PC-9 (cell line): ENCODE measurements at regions not wholly inside any gene's neighbourhood (a gene's known extent, or its start where the extent isn't known, plus 50 kb on each side); places are given as distances from the start of the nearest gene placed in this dataset.

Experiments used
- BruUV-seq: library from RNA; stranded (reverse); fragments of 400-500 nt; replicated peaks from 2 replicates; lab custom pipeline; 2021; lab: Mats Ljungman, UMichigan
- CTCF ChIA-PET: fragments of 300-600 bp; sonication (Branson Sonifier 250); formaldehyde crosslinking; loops from one replicate; lab custom pipeline; 2022; ENCODE audit warnings: antibody characterized with exemption; lab: Charles Lee
- POLR2A ChIA-PET: fragments of 300-600 bp; sonication (Branson Sonifier 250); formaldehyde crosslinking; loops from one replicate; lab custom pipeline; 2022; ENCODE audit warnings: antibody characterized with exemption; ENCODE audit not compliant: unreplicated experiment; lab: Charles Lee
- DNase-seq, 2 experiments: peaks; one replicate each; pipeline versions ENCODE4 v3.0.0 to v3.0.0-alpha.2; 2015 to 2022; ENCODE audit warnings: mixed read lengths in 1 of 2
- H2AFZ ChIP-seq: fragments of 200-600 bp; sonication (generic); 2 replicates; pipeline ENCODE4 v1.8.1; 2017; ENCODE audit warnings: antibody characterized with exemption
- H3F3A ChIP-seq: fragments of 200-600 bp; sonication (generic); 2 replicates; pipeline ENCODE4 v1.8.1; 2017; ENCODE audit warnings: antibody characterized with exemption, mild to moderate bottlenecking, low read depth; ENCODE audit not compliant: insufficient read depth
- H3K27ac ChIP-seq: fragments of 200-600 bp; sonication (generic); 2 replicates; pipeline ENCODE4 v1.6.1; 2016; ENCODE audit warnings: mixed run types
- H3K27me3 ChIP-seq: fragments of 200-600 bp; sonication (generic); 2 replicates; pipeline ENCODE4 v1.6.1; 2016; ENCODE audit warnings: low read depth, mixed run types; ENCODE audit not compliant: insufficient read depth
- H3K36me3 ChIP-seq: fragments of 200-600 bp; sonication (generic); 2 replicates; pipeline ENCODE4 v1.6.1; 2016; ENCODE audit warnings: low read depth, mixed run types
- H3K4me1 ChIP-seq: fragments of 200-600 bp; sonication (generic); replicated peaks from 2 replicates; pipeline ENCODE4 v1.6.1; 2016; ENCODE audit warnings: mixed run types; ENCODE audit not compliant: insufficient read depth
- H3K4me2 ChIP-seq: fragments of 200-600 bp; sonication (generic); 2 replicates; pipeline ENCODE4 v1.6.1; 2017; ENCODE audit warnings: mixed run types
- H3K4me3 ChIP-seq: fragments of 200-600 bp; sonication (generic); 2 replicates; pipeline ENCODE4 v1.6.1; 2016; ENCODE audit warnings: mixed run types
- H3K79me2 ChIP-seq: fragments of 200-600 bp; sonication (generic); 2 replicates; pipeline ENCODE4 v1.6.1; 2017; ENCODE audit warnings: low read depth, mixed run types
- H3K9me2 ChIP-seq: fragments of 200-600 bp; sonication (generic); 2 replicates; pipeline ENCODE4 v1.8.1; 2017; ENCODE audit warnings: mild to moderate bottlenecking; ENCODE audit not compliant: insufficient read depth
- H3K9me3 ChIP-seq: fragments of 200-600 bp; sonication (generic); 2 replicates; pipeline ENCODE4 v1.8.1; 2016; ENCODE audit warnings: low read depth; ENCODE audit not compliant: insufficient read depth
- H4K20me1 ChIP-seq: fragments of 200-600 bp; sonication (generic); 2 replicates; pipeline ENCODE4 v1.8.1; 2017; ENCODE audit not compliant: insufficient read depth
- CTCF ChIP-seq: fragments of 200-600 bp; sonication (generic); conservative IDR thresholded peaks from 2 replicates; pipeline ENCODE4 v1.6.1; 2017; ENCODE audit warnings: mixed run types, antibody characterized with exemption, mild to moderate bottlenecking, moderate library complexity
- EZH2 ChIP-seq: fragments of 200-600 bp; sonication (generic); IDR thresholded peaks from 2 replicates; pipeline ENCODE4 v1.8.0; 2017; ENCODE audit warnings: antibody characterized with exemption, low read depth
- intact Hi-C: fragments of 100-400 bp; cut with micrococcal nuclease; formaldehyde crosslinking; loops from one replicate; pipeline ENCODE4 v1.10.0; 2022; ENCODE audit not compliant: unreplicated experiment

- H4K20me1 ChIP-seq, result peaks cover 5% of the 10 kb centered on the region; the same call in 1 of the 2 replicates
- H3K4me1 ChIP-seq, result peaks cover 13% of the 10 kb centered on the region
- no peak for TF ChIP-seq EZH2
- no peak overlapping the region for H3K27ac ChIP-seq
- ChIA-PET CTCF (interaction anchor here (0.7 kb wide), 1 partner anchor 106 kb away, joined by 3 read pairs; no protein-coding TSS in a partner anchor), POLR2A (interaction anchor here (0.5 kb wide), 1 partner anchor 32 kb away, joined by 4 read pairs; no protein-coding TSS in a partner anchor)
- H3K4me2 ChIP-seq, result no peak overlapping the region
- DNase-seq, result no peak
- H3K9me3 ChIP-seq, result no peaks in the 10 kb centered on the region
- H3K27me3 ChIP-seq, result no peaks in the 10 kb centered on the region
- no peak overlapping the region for H3K4me3 ChIP-seq
- intact Hi-C loops, result no loop called here
- peaks cover 48% of the 10 kb centered on the region for H3F3A ChIP-seq
- H3K9me2 ChIP-seq, result no peaks in the 10 kb centered on the region
- BruUV-seq, result no TSS peak
- no peak overlapping the region for H2AFZ ChIP-seq
- peaks cover 40% of the 10 kb centered on the region for H3K36me3 ChIP-seq
- peaks cover 44% of the 10 kb centered on the region for H3K79me2 ChIP-seq
These were observed 232.4 kb upstream of the KLF14 start for GRCh38 chr7:130966246-130967009.

GRCh38 chr7:130970196-130970595 lies 236.2 kb upstream of the KLF14 start:
- H3F3A ChIP-seq, result peaks cover 22% of the 10 kb centered on the region; the same call in 1 of the 2 replicates
- peaks cover 42% of the 10 kb centered on the region for H3K36me3 ChIP-seq
- 0 out of 2 replicates have a peak, but pooled peaks cover 6% of the 10 kb centered on the region for H3K4me1 ChIP-seq
- no TSS peak for BruUV-seq
- no peak overlapping the region for H3K4me2 ChIP-seq
- no peak for TF ChIP-seq CTCF
- no peak for TF ChIP-seq EZH2
- CTCF ChIA-PET, result no interaction called here
- no peak for DNase-seq
- H2AFZ ChIP-seq, result no peak overlapping the region
- intact Hi-C loops, result no loop called here
- POLR2A ChIA-PET, result interaction anchor here (0.6 kb wide), 1 partner anchor 135 kb away, joined by 6 read pairs; no protein-coding TSS in a partner anchor
- H3K9me3 ChIP-seq, result no peaks in the 10 kb centered on the region
- H3K79me2 ChIP-seq, result peaks cover 46% of the 10 kb centered on the region
- peak overlapping the region; percentile 18; the same call in 1 of the 2 replicates for H3K27ac ChIP-seq
- no peaks in the 10 kb centered on the region for H3K9me2 ChIP-seq
- H3K4me3 ChIP-seq, result no peak overlapping the region
- H4K20me1 ChIP-seq, result peaks cover 5% of the 10 kb centered on the region; the same call in 1 of the 2 replicates
- H3K27me3 ChIP-seq, result no peaks in the 10 kb centered on the region

- Histone ChIP-seq H3F3A (peaks cover 22% of the 10 kb centered on the region; the same call in 1 of the 2 replicates), H3K4me1 (0 out of 2 replicates have a peak, but pooled peaks cover 6% of the 10 kb centered on the region), H3K36me3 (peaks cover 47% of the 10 kb centered on the region), H3K9me2 (no peaks in the 10 kb centered on the region), H2AFZ (no peak overlapping the region), H3K79me2 (peaks cover 49% of the 10 kb centered on the region), H3K9me3 (peaks cover 2% of the 10 kb centered on the region; the same call in 1 of the 2 replicates), H4K20me1 (peaks cover 5% of the 10 kb centered on the region; the same call in 1 of the 2 replicates), H3K4me2 (no peak overlapping the region), H3K27me3 (no peaks in the 10 kb centered on the region), H3K27ac (peak overlapping the region; percentile 18; the same call in 1 of the 2 replicates), H3K4me3 (no peak overlapping the region)
- no TSS peak for BruUV-seq
- CTCF ChIA-PET, result interaction anchor here (0.6 to 1.3 kb wide), 2 partner anchors 11 to 565 kb away, joined by 5 to 13 read pairs; no protein-coding TSS in a partner anchor
- TF ChIP-seq EZH2 (no peak), CTCF (no peak)
- DNase-seq, result no peak
- intact Hi-C loops, result no loop called here
- POLR2A ChIA-PET, result interaction anchor here (0.6 kb wide), 1 partner anchor 136 kb away, joined by 6 read pairs; no protein-coding TSS in a partner anchor
These were observed 236.7 kb upstream of the KLF14 start for GRCh38 chr7:130970696-130971095.
